HAP-1 (cell line): ENCODE measurements at regions not wholly inside any gene's neighbourhood (a gene's known extent, or its start where the extent isn't known, plus 50 kb on each side); places are given as distances from the start of the nearest gene placed in this dataset.

Experiments used
- DNase-seq, 2 experiments: peaks; one replicate each; pipeline ENCODE4 v3.0.0-alpha.2; 2016 to 2020; ENCODE audit warnings: low spot score in 2 of 2
- H3K27me3 ChIP-seq: fragments of 250-450 bp; sonication (Bioruptor Pico); 2 replicates; pipeline ENCODE4 v1.5.1; 2020; ENCODE audit warnings: low read depth, mild to moderate bottlenecking, moderate library complexity
- H3K36me3 ChIP-seq: fragments of 250-450 bp; sonication (Bioruptor Pico); replicated peaks from 2 replicates; pipeline ENCODE4 v1.5.1; 2020; ENCODE audit warnings: mild to moderate bottlenecking
- H3K4me1 ChIP-seq: fragments of 250-450 bp; sonication (Bioruptor Pico); 2 replicates; pipeline ENCODE4 v1.5.1; 2020; ENCODE audit warnings: mild to moderate bottlenecking
- H3K4me3 ChIP-seq: fragments of 250-450 bp; sonication (Bioruptor Pico); 2 replicates; pipeline ENCODE4 v1.5.1; 2020; ENCODE audit warnings: mild to moderate bottlenecking, moderate library complexity
- H3K9me3 ChIP-seq: fragments of 250-450 bp; sonication (Bioruptor Pico); 2 replicates; pipeline ENCODE4 v1.5.1; 2020; ENCODE audit warnings: mild to moderate bottlenecking, moderate library complexity
- in situ Hi-C: fragments of 300-500 bp; cut with MboI; formaldehyde crosslinking; loops from 3 replicates; pipeline ENCODE4 v1.14.3; 2020; ENCODE audit warnings: low sequenced_read_pairs, inconsistent platforms, mixed read lengths

DNA sequence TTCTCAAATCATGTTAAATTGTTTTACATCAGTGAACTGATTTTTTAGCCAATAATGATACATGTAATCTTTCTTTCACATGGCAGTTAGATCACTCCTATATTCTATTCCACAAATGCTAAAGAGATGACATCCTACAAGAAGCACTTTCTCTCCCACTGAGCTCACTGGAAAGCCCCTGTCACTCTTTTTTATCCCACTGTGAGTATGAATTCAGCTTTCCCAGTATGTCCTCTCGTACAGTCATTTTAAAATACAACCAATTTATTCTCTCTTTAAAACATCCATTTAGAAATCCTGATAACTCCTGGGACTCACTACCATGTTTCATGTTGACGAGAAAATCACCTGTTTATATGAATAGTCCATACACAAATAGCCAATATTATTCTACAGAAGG lies 599.9 kb downstream of the SEMA5A start:
- Histone ChIP-seq H3K27me3 (no peaks in the 10 kb centered on the region), H3K4me3 (no peak overlapping the region), H3K4me1 (no peaks in the 10 kb centered on the region), H3K36me3 (no peaks in the 10 kb centered on the region), H3K9me3 (no peaks in the 10 kb centered on the region)
- in situ Hi-C loops = no loop called here
- DNase-seq = no peak

DNA sequence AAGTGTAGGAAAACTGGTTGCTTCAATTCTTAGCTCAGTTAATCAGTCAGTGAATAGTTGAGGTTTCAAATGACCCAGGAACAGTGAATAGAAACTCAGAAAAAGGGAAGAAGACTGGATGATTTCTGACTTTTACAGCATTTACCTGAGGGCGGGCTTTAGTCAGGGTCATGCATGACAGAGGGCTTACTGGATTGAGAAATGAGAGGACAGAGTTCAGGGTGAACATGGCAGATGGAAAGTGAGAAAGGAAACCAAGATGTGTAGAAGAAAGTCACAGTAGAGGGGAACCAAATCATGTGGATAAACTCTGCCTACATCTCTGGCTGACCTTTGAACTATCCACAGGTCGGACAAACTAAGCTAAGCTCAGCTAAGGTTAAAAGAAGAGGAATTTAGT lies 596.0 kb downstream of the SEMA5A start:
- no peak for DNase-seq
- Histone ChIP-seq H3K4me3 (no peak overlapping the region), H3K4me1 (no peaks in the 10 kb centered on the region), H3K9me3 (no peaks in the 10 kb centered on the region; the same call in 1 of the 2 replicates), H3K36me3 (no peaks in the 10 kb centered on the region), H3K27me3 (no peaks in the 10 kb centered on the region)
- in situ Hi-C loops = no loop called here

DNA sequence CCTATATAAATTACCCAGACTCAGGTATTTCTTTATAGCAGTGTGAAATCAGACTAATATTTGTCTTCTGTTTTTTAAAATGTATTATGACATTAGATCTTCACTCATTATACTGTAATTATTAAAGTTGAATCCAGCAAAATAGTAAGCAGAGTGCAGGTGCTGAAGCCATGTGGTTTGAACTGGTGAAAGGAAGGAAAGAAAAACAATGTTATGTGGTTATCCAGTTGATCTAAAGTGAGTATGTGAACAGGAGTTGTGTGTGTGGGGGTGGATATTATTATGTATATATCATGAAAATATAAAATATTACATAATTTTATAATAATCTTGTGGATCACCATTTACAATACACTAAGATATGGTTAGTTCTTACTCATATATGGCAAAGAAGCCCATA lies 593.7 kb downstream of the SEMA5A start:
- Histone ChIP-seq H3K27me3 (no peaks in the 10 kb centered on the region), H3K36me3 (no peaks in the 10 kb centered on the region), H3K4me3 (no peak overlapping the region), H3K4me1 (no peaks in the 10 kb centered on the region), H3K9me3 (no peaks in the 10 kb centered on the region; the same call in 1 of the 2 replicates)
- no peak for DNase-seq
- in situ Hi-C loops = no loop called here

DNA sequence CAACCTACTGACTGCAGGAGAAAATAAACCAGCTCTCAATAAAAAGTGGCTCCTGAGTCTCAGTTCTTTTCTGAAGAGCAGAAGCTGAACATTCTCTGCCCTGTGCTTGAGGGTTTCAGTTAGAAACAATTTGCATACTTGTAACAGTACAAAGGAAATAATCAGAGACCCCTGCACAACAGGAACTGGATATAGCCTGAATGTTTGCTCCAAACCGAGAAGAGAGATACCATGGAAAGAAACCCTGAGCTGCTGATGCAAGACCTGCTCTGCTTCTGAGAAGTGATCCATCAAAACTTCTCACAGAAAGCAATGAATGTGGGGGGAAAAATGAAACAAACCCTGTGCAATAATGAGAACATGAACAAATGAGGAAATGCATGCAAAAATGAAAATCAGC lies 592.9 kb downstream of the SEMA5A start:
- no peaks in the 10 kb centered on the region for H3K36me3 ChIP-seq
- H3K9me3 ChIP-seq = no peaks in the 10 kb centered on the region; the same call in 1 of the 2 replicates
- no peaks in the 10 kb centered on the region for H3K27me3 ChIP-seq
- in situ Hi-C loops = no loop called here
- no peak for DNase-seq
- H3K4me3 ChIP-seq = no peak overlapping the region
- H3K4me1 ChIP-seq = no peaks in the 10 kb centered on the region

DNA sequence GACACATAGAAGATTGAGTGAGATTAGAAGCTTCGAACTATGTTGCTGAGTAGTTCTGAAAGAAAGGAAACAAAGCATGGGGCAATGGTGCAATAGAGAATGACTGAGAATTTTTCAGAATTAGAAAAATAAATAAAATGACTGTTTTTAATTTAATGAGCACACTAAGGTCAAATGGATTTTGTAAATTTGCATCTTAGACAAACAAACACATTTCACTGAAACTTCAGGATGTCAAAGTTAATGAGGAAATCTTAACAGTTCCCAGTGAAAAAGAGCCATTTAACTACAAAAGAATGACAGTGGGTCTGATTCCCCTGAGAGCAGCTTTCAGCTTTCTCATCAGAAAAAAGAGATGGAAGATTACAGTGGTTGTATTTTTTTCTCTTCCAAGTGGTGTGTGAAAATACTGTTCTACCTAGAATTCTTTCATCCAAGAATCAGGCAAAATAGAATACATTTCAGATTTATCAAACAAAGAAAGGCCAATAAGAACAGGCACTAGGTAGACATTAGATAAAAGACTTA lies 591.9 kb downstream of the SEMA5A start:
- in situ Hi-C loops = no loop called here
- H3K9me3 ChIP-seq = no peaks in the 10 kb centered on the region; the same call in 1 of the 2 replicates
- DNase-seq = no peak
- H3K4me1 ChIP-seq = no peaks in the 10 kb centered on the region
- no peaks in the 10 kb centered on the region for H3K36me3 ChIP-seq
- no peaks in the 10 kb centered on the region for H3K27me3 ChIP-seq
- no peak overlapping the region for H3K4me3 ChIP-seq

DNA sequence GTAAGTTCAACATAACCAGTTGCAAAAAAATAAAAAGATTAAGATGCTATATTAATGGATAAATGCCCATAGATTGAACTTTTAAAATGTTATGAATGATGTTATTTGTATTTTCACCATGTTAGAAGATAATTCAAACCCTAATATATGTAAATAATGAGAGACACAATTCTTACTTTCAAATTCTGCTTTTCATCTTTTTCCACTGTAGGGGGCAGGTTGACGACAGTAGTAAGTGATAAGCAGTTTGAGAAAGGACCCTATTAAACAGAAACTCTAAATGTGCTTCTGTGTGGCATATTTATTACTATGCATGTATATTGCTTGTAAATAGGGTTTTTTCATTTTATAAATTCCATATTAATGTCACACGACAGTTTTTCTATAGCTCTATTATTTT lies 591.1 kb downstream of the SEMA5A start:
- in situ Hi-C loops = no loop called here
- H3K27me3 ChIP-seq = no peaks in the 10 kb centered on the region
- H3K9me3 ChIP-seq = no peaks in the 10 kb centered on the region; the same call in 1 of the 2 replicates
- no peak overlapping the region for H3K4me3 ChIP-seq
- H3K36me3 ChIP-seq = no peaks in the 10 kb centered on the region
- H3K4me1 ChIP-seq = no peaks in the 10 kb centered on the region
- DNase-seq = no peak

DNA sequence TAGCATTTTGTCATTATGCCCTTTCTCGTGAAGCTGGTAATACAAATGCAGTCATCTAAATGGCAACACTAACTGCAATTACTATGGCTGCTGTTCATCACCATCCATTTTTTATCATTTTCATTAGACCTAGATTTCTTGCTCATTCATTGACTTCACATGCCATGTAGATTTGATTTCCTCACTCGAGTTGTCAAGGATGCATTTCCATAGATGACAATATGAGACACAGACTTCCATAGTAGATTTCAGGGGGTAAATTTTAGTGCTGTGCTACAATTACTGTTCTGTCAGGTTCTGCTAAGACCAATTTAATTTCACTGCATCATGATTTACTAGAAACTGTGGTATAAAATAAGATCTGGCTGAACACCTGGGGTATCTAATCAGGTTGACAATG lies 589.2 kb downstream of the SEMA5A start:
- in situ Hi-C loops = no loop called here
- H3K9me3 ChIP-seq = no peaks in the 10 kb centered on the region; the same call in 1 of the 2 replicates
- no peak for DNase-seq
- H3K27me3 ChIP-seq = no peaks in the 10 kb centered on the region
- no peaks in the 10 kb centered on the region for H3K36me3 ChIP-seq
- no peaks in the 10 kb centered on the region for H3K4me1 ChIP-seq
- H3K4me3 ChIP-seq = no peak overlapping the region

DNA sequence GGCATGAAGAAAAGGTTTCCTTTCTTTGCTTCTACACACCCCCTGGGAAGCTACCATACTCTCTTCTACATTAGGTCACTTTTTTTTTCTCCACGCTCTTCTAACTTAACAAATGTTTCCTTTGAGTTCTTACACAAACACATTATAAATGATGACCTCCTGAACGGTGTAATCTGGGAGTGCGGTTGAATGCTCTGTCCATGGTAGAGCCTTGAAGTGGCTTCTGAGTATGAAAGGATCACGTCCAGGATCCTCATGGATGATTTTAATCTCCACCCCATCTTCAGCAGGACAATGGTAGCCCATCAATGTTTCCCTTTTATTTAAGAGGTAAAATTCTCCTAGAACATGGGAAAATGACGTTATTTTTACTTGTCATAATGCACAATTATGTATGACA lies 587.3 kb downstream of the SEMA5A start:
- Histone ChIP-seq H3K4me1 (no peaks in the 10 kb centered on the region), H3K9me3 (no peaks in the 10 kb centered on the region; the same call in none of the 2 replicates), H3K4me3 (no peak overlapping the region), H3K36me3 (no peaks in the 10 kb centered on the region), H3K27me3 (no peaks in the 10 kb centered on the region)
- in situ Hi-C loops = no loop called here
- DNase-seq = no peak

DNA sequence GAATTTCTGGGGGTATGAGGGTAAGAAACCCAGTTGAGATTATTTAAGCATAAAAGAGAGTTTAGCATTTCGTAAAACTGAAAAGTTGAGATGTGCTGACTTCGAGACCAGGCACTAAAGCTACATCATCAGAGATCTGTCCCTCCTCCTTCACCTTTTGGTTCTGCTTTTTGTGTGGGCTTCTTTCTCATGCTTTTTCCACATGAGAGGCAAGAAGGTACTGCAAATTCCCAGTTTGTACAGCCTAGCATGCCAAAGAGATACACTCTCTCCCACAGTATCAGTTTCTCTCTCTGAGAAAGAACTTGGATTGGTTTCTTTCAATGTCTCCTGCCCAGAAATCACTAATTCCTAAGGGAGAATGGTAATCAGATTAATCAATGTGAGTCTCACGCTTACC lies 584.7 kb downstream of the SEMA5A start:
- Histone ChIP-seq H3K4me3 (no peak overlapping the region), H3K4me1 (no peaks in the 10 kb centered on the region), H3K9me3 (no peaks in the 10 kb centered on the region; the same call in 1 of the 2 replicates), H3K27me3 (no peaks in the 10 kb centered on the region), H3K36me3 (no peaks in the 10 kb centered on the region)
- in situ Hi-C loops = no loop called here
- no peak for DNase-seq

DNA sequence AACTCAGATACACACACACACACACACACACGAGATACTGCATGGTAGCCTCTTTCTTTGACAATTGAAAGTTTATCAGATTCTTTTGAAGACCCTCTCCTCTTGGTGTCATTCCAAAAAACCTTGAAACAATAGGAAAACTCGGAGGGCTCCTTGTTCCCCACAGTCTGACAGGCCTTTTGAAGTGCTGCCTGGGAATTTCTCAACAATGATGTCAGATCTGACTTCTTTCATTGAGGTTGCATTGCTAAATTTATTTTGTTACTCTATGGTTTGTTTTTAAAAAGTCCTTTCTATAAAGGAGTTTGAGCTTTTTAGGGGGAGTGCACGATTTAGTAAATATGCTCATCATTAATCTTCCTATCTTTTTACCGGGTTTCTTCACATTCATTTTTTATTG lies 583.9 kb downstream of the SEMA5A start:
- in situ Hi-C loops = no loop called here
- Histone ChIP-seq H3K4me1 (no peaks in the 10 kb centered on the region), H3K27me3 (no peaks in the 10 kb centered on the region), H3K4me3 (no peak overlapping the region), H3K36me3 (no peaks in the 10 kb centered on the region), H3K9me3 (no peaks in the 10 kb centered on the region; the same call in 1 of the 2 replicates)
- DNase-seq = no peak

DNA sequence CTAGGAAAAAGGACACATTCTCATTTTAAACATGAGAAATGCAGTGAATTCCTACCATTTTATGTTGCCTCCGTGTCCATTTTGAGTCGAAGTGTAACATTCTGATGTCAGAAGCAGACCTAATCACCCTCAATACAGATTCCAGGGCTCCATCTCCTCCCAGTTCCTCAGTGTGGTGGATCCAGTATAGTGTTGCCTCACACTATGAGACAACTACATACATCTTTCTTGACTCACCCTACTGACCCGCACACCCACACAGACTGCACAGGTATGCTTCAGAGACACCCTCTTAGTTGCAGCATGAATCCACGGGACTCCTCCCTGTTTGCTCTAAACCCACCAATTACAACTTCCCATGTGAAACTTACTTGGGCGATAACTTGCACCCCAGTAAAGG lies 564.9 kb downstream of the SEMA5A start:
- Histone ChIP-seq H3K27me3 (no peaks in the 10 kb centered on the region), H3K36me3 (no peaks in the 10 kb centered on the region), H3K4me3 (no peak overlapping the region), H3K9me3 (no peaks in the 10 kb centered on the region), H3K4me1 (no peaks in the 10 kb centered on the region)
- in situ Hi-C loops = no loop called here
- no peak for DNase-seq

DNA sequence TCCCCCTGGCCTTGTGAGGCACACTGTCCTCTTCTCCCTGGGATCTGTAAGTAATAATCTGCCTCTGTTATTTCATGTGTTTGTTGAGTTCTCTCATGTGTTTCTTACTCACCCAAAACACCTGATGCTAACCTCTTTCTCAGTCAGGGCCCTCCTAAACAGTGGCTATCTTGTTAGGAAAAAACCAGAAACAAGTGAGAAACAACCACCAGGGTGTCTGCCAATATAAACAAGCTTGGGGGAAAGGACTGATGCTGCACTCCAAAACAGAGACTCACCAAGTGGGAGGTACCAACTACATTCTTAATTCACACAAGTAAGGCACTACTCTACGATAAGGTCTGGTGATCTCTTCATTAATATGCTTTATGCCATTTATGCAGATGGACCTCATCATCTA lies 564.4 kb downstream of the SEMA5A start:
- Histone ChIP-seq H3K27me3 (no peaks in the 10 kb centered on the region), H3K36me3 (no peaks in the 10 kb centered on the region), H3K9me3 (no peaks in the 10 kb centered on the region), H3K4me3 (no peak overlapping the region), H3K4me1 (no peaks in the 10 kb centered on the region)
- in situ Hi-C loops = no loop called here
- no peak for DNase-seq

DNA sequence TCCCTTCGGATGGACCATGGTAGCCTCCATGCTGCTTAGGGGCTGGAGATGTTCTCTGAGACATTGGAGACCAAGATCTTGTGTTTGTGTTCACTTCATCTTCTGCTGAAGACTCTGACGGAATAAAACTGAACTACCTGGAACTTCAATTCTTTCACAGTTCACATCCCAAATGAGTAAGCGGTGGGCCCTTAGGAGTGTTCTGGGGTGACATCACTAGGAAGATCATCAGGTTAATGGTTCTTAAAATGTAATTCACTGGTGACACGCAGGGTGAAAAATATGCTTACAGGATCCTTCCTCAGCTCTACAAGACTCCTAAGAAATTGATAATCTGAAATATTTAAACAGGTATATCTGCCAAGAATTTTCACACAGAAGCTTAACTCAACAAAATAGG lies 561.5 kb downstream of the SEMA5A start:
- no peaks in the 10 kb centered on the region for H3K9me3 ChIP-seq
- no peaks in the 10 kb centered on the region for H3K36me3 ChIP-seq
- H3K27me3 ChIP-seq = no peaks in the 10 kb centered on the region
- no peak for DNase-seq
- no peak overlapping the region for H3K4me3 ChIP-seq
- H3K4me1 ChIP-seq = no peaks in the 10 kb centered on the region
- in situ Hi-C loops = no loop called here
